ENCODE measurements at regions not wholly inside any gene's neighbourhood (a gene's known extent, or its start where the extent isn't known, plus 50 kb on each side); places are given as distances from the start of the nearest gene placed in this dataset.
"Not testable (repeated sequence)": the region's sequence is repeated elsewhere in the genome, so short reads cannot be mapped to it uniquely, and the experiment has no call there.

- TF ChIP-seq CTCF (IDR thresholded peaks at IDR 0.05) = no peak
- H3K36me3 ChIP-seq = no peaks in the 10 kb centered on the region
- H3K4me1 ChIP-seq (ENCODE audit: control insufficient read depth in 1 of 2, insufficient read depth in 1 of 2, low read depth in 1 of 2, low read length in 1 of 2) = no peaks in the 10 kb centered on the region
- no peak overlapping the region for H3K4me3 ChIP-seq (ENCODE audit: low read depth in 1 of 2, low read length in 1 of 2)
- H3K27me3 ChIP-seq = no peaks in the 10 kb centered on the region
- H3K27ac ChIP-seq = no peak overlapping the region
- H3K9me3 ChIP-seq = no peaks in the 10 kb centered on the region
Observed at GRCh38 chr14:59018978-59019377, 169.5 kb upstream of the DAAM1 start.

- Histone ChIP-seq H3K27ac (no peak overlapping the region), H3K27me3 (no peaks in the 10 kb centered on the region), H3K4me1 (ENCODE audit: control insufficient read depth in 1 of 2, insufficient read depth in 1 of 2, low read depth in 1 of 2, low read length in 1 of 2) (no peaks in the 10 kb centered on the region), H3K4me3 (ENCODE audit: low read depth in 1 of 2, low read length in 1 of 2) (no peak overlapping the region), H3K36me3 (no peaks in the 10 kb centered on the region), H3K9me3 (no peaks in the 10 kb centered on the region)
- TF ChIP-seq CTCF (IDR thresholded peaks at IDR 0.05) = no peak
Observed at GRCh38 chr14:59020382-59020781, 168.1 kb upstream of the DAAM1 start.

GRCh38 chr14:59022144-59022543, 166.3 kb upstream of the DAAM1 start:
- no peaks in the 10 kb centered on the region for H3K4me1 ChIP-seq (ENCODE audit: control insufficient read depth in 1 of 2, insufficient read depth in 1 of 2, low read depth in 1 of 2, low read length in 1 of 2)
- H3K4me3 ChIP-seq (ENCODE audit: low read depth in 1 of 2, low read length in 1 of 2) = no peak overlapping the region
- TF ChIP-seq CTCF (IDR thresholded peaks at IDR 0.05) = no peak
- no peaks in the 10 kb centered on the region for H3K36me3 ChIP-seq
- H3K27me3 ChIP-seq = no peaks in the 10 kb centered on the region
- H3K9me3 ChIP-seq = no peaks in the 10 kb centered on the region
- no peak overlapping the region for H3K27ac ChIP-seq

GRCh38 chr14:59026081-59026480, 162.4 kb upstream of the DAAM1 start:
- no peaks in the 10 kb centered on the region for H3K27me3 ChIP-seq
- H3K4me1 ChIP-seq (ENCODE audit: control insufficient read depth in 1 of 2, insufficient read depth in 1 of 2, low read depth in 1 of 2, low read length in 1 of 2) = no peaks in the 10 kb centered on the region
- no peak for TF ChIP-seq CTCF (IDR thresholded peaks at IDR 0.05)
- no peak overlapping the region for H3K4me3 ChIP-seq (ENCODE audit: low read depth in 1 of 2, low read length in 1 of 2)
- no peaks in the 10 kb centered on the region for H3K9me3 ChIP-seq
- H3K27ac ChIP-seq = no peak overlapping the region
- no peaks in the 10 kb centered on the region for H3K36me3 ChIP-seq

GRCh38 chr14:59026640-59027039, 161.8 kb upstream of the DAAM1 start:
- H3K4me1 ChIP-seq (ENCODE audit: control insufficient read depth in 1 of 2, insufficient read depth in 1 of 2, low read depth in 1 of 2, low read length in 1 of 2); H3K27ac ChIP-seq; H3K36me3 ChIP-seq: not testable (repeated sequence)

GRCh38 chr14:59028476-59029202, 159.8 kb upstream of the DAAM1 start:
- no peaks in the 10 kb centered on the region for H3K4me1 ChIP-seq (ENCODE audit: control insufficient read depth in 1 of 2, insufficient read depth in 1 of 2, low read depth in 1 of 2, low read length in 1 of 2)
- no peaks in the 10 kb centered on the region for H3K36me3 ChIP-seq
- no peak overlapping the region for H3K27ac ChIP-seq
- no peak overlapping the region for H3K4me3 ChIP-seq (ENCODE audit: low read depth in 1 of 2, low read length in 1 of 2)
- H3K27me3 ChIP-seq = no peaks in the 10 kb centered on the region
- TF ChIP-seq CTCF (IDR thresholded peaks at IDR 0.05) = no peak
- H3K9me3 ChIP-seq = no peaks in the 10 kb centered on the region

More at GRCh38 chr14:59026640-59027039, 161.8 kb upstream of the DAAM1 start:
- not testable (repeated sequence) for H3K4me3 ChIP-seq (ENCODE audit: low read depth in 1 of 2, low read length in 1 of 2); H3K9me3 ChIP-seq; H3K27me3 ChIP-seq
